HFF-Myc (cell line): ENCODE measurements at regions not wholly inside any gene's neighbourhood (a gene's known extent, or its start where the extent isn't known, plus 50 kb on each side); places are given as distances from the start of the nearest gene placed in this dataset.

Experiments used
- DNase-seq: peaks from one replicate; pipeline ENCODE4 v3.0.0-alpha.2; 2011; ENCODE audit warnings: low read depth; ENCODE audit errors: extremely low read depth
- H3K4me3 ChIP-seq: replicated peaks from 2 replicates; pipeline ENCODE4 v1.5.1; 2011; ENCODE audit warnings: low read depth, mild to moderate bottlenecking, control low read depth, low read length
- CTCF ChIP-seq: IDR thresholded peaks from 2 replicates; pipeline ENCODE4 v1.5.1; 2012; ENCODE audit warnings: mild to moderate bottlenecking, low read depth, low read length, control low read depth; ENCODE audit errors: missing control alignments

- DNase-seq: no peak
- H3K4me3 ChIP-seq: no peak overlapping the region
- no peak for TF ChIP-seq CTCF
Measured at GRCh38 chr1:98336472-98337083, 324.9 kb upstream of the SNX7 start.

- no peak for DNase-seq
- no peak for TF ChIP-seq CTCF
- H3K4me3 ChIP-seq: no peak overlapping the region
Measured at GRCh38 chr1:98333936-98334335, 327.6 kb upstream of the SNX7 start.

- no peak for TF ChIP-seq CTCF
- H3K4me3 ChIP-seq: no peak overlapping the region
- no peak for DNase-seq
Measured at GRCh38 chr1:98333406-98333805, 328.1 kb upstream of the SNX7 start.

- H3K4me3 ChIP-seq: no peak overlapping the region
- TF ChIP-seq CTCF: no peak
- DNase-seq: no peak
Measured at GRCh38 chr1:98331718-98332311, 329.7 kb upstream of the SNX7 start.

- DNase-seq: no peak
- no peak for TF ChIP-seq CTCF
- H3K4me3 ChIP-seq: no peak overlapping the region
Measured at GRCh38 chr1:98331243-98331642, 330.3 kb upstream of the SNX7 start.

- H3K4me3 ChIP-seq: no peak overlapping the region
- no peak for TF ChIP-seq CTCF
- no peak for DNase-seq
Measured at GRCh38 chr1:98330224-98330623, 331.3 kb upstream of the SNX7 start.

GRCh38 chr1:98328855-98329254 is 332.7 kb upstream of the SNX7 start:
- no peak for TF ChIP-seq CTCF
- DNase-seq: no peak
- H3K4me3 ChIP-seq: no peak overlapping the region
